Epithelial cell of prostate (primary cell): ENCODE measurements at regions not wholly inside any gene's neighbourhood (a gene's known extent, or its start where the extent isn't known, plus 50 kb on each side); places are given as distances from the start of the nearest gene placed in this dataset.
A peak's percentile ranks its signal among the peaks of the same experiment; 100 is the strongest.

ENCODE experiments used
- DNase-seq: peaks from one replicate; pipeline ENCODE4 v3.0.0-alpha.2; 2011; ENCODE audit warnings: low read depth, low spot score
- H3K27ac ChIP-seq: fragments of 450-650 bp; 2 replicates; pipeline ENCODE4 v1.5.1; 2017; ENCODE audit warnings: mild to moderate bottlenecking

DNA sequence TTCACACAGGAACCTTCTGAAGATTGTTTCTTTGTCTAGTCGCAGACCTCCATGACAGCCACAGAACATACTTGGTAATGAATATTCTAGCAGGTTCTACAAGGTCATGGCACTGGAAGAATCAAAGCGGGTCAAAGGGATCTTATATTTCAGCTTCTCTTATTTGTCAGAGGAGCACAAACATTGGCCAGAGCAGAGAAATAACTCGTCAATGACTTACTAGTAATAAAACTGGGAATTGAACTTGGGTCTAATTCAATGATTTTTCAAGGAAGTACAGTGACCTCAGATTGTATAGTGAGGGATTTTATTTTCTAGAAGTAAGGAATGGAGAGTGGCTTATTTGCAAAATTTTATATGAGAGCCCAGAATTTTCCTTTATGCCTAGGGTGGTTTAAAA lies 290.8 kb upstream of the PLXNA2 start:
- DNase-seq: no peak
- H3K27ac ChIP-seq: no peak overlapping the region

DNA sequence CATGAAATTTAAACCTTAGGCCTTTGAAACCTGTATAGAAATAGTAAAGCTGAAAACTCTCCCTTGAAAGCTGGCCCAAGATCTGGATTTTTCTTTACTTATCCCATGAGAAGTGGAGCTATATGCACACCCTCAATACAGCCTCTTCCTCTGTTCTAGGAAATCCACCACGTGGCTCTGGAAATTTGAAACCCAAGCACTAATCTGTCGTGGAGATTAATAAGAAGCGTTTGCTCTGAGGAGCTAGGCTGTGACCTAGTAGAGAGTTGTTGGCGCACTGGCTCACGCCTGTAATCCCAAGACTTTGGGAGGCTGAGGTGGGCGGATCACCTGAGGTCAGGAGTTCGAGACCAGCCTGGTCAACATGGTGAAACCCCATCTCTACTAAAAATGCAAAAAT lies 291.3 kb upstream of the PLXNA2 start:
- no peak overlapping the region for H3K27ac ChIP-seq
- DNase-seq: no peak

- H3K27ac ChIP-seq: no peak overlapping the region
- no peak for DNase-seq
Measured at GRCh38 chr1:208536212-208536611, 292.0 kb upstream of the PLXNA2 start.

GRCh38 chr1:208537198-208537597 lies 293.0 kb upstream of the PLXNA2 start:
- H3K27ac ChIP-seq: no peak overlapping the region
- no peak for DNase-seq

GRCh38 chr1:208538078-208538477 lies 293.9 kb upstream of the PLXNA2 start:
- H3K27ac ChIP-seq: no peak overlapping the region
- DNase-seq: no peak

DNA sequence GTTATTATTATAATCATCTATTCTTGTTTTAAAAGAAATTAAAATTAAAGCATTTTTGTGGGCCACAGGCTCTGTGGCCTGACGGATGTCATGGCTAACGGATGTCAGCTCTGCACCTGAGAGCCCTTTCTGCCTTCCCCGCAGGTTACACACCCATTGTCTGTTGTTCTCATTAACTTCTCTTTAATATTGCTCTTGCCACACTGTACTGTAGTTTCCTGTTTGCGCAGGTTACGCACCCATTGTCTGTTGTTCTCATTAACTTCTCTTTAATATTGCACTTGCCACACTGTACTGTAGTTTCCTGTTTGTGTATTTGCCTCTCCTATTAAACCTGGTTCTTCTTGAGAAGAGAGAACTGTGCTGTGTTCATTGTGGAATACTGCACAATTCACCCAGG lies 294.4 kb upstream of the PLXNA2 start:
- no peak overlapping the region for H3K27ac ChIP-seq
- no peak for DNase-seq

DNA sequence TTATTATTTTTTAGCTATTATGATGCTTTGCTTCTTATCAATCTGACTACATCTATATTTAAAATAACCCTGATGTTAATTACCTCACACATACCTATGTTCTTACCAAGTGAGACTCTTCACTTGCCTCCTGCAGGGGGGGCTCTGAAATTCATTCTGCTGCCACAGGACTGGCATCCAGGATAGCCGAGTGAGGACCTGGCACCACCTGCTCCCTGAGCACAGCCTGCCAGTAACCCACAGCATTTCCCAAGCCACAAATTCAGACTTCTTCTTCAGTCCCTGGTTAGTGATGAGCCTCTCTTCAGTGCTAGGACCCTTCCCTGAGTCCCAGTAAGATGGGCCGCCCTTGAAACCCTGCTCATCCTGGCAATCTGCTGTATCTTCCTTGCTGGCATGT lies 296.5 kb upstream of the PLXNA2 start:
- H3K27ac ChIP-seq: peak overlapping the region; percentile 54
- no peak for DNase-seq

- DNase-seq: no peak
- peak overlapping the region; percentile 54 for H3K27ac ChIP-seq
Measured at GRCh38 chr1:208541225-208541855, 297.2 kb upstream of the PLXNA2 start.

DNA sequence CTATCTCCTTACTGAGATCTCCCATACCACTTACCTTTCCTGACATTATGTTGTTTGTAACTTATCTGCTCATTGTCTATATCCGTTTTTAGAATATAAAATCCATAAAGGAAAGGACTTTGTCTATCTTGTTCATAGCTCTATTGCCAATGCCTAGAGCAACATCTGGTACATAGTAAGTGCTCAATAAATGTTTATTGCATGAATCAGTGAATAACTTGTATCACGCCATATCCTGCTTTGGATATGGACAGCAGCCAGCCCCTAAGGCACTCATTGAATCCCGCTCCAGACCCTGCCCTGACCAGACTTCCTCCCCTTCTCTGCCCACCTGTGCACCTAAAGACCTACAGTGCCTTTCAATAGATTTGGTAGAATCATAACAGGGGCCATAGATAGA lies 298.1 kb upstream of the PLXNA2 start:
- H3K27ac ChIP-seq: peak overlapping the region; percentile 54
- DNase-seq: no peak

- no peak overlapping the region for H3K27ac ChIP-seq
- no peak for DNase-seq
Measured at GRCh38 chr1:208544053-208544452, 299.9 kb upstream of the PLXNA2 start.

- no peak for DNase-seq
- no peak overlapping the region for H3K27ac ChIP-seq
Measured at GRCh38 chr1:208544794-208545193, 300.6 kb upstream of the PLXNA2 start.

- no peak for DNase-seq
- H3K27ac ChIP-seq: no peak overlapping the region
Measured at GRCh38 chr1:208551024-208551423, 306.8 kb upstream of the PLXNA2 start.

- DNase-seq: no peak
- no peak overlapping the region for H3K27ac ChIP-seq
Measured at GRCh38 chr1:208551633-208552320, 307.6 kb upstream of the PLXNA2 start.

DNA sequence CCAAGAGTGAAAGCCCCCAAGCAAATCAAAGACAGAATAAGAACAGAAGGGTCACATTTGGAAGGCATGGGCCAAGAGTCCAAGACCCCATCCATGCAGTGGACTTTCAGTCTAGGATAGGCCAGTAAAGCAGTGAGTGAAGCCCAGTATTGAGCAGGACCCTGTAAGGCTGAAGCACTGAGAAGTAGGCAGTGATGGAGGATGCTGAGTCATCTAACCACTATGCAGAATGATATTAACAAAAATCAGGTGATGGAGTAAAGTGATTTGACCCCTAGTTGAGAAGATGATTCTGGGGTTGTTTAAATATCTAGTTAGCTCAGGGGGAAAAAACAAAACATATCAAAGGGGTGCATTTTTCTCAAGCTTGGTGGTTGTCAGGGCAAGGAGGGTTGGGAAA lies 308.7 kb upstream of the PLXNA2 start:
- no peak overlapping the region for H3K27ac ChIP-seq
- DNase-seq: no peak

GRCh38 chr1:208556461-208556860 lies 312.3 kb upstream of the PLXNA2 start:
- no peak for DNase-seq
- no peak overlapping the region for H3K27ac ChIP-seq

- DNase-seq: no peak
Measured at GRCh38 chr1:208557046-208557722, 313.0 kb upstream of the PLXNA2 start.

DNA sequence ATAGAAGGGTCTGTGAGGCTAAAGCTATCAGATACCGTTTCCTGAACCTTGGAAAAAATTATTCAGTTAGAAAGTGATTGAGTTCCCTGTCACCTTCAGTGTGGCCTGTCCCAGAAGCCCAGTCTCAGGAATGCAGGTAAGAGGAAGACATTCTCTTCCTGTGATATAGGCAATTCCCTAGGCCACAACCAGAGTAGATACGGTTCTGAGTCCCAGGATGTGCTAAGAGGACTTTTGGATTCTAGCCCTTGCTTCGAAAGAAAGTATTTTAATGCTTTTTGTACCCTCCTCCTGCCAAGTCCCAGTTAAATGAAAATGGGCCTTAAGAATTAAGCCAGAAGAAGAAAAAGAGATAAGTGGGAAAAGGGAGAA lies 313.5 kb upstream of the PLXNA2 start:
- DNase-seq: no peak

More at GRCh38 chr1:208557046-208557722, 313.0 kb upstream of the PLXNA2 start:
- H3K27ac ChIP-seq: no peak overlapping the region

DNA sequence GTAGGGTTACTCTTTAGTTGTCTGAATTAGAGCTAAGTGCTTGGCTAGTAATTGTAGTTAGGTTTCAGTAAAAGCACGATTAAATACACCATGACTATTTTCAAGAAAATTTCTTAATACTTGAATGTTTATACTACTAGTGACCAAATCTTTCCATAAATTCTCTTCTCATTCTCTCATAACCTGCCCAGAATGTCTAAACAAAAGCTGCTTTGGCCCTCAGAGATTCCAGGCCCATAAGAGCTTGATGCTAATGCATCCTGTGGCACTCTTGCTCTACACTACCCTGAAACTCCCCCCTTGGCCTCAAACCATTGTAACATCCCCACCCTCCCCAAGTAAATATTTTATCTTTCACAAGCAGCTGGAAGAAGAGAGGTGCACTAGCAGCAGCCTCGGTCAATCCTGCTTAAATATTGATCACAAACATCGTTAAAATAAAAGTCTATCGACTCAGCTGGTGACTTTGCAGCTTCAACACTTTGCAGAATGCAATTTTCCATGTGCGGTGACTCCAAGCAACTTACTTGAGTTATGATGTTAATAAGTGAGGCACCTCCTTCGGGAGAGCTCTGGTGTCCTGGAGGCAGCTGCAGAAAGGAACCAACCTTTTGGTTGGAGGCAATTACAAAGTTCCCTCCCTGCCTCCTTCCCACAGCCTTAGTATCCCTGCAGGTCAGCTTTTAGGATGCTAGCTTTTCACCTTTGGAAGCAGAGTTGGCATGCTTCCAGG lies 315.6 kb upstream of the PLXNA2 start:
- no peak overlapping the region for H3K27ac ChIP-seq
- DNase-seq: no peak

More for the DNA sequence above, 313.5 kb upstream of the PLXNA2 start:
- H3K27ac ChIP-seq: no peak overlapping the region

DNA sequence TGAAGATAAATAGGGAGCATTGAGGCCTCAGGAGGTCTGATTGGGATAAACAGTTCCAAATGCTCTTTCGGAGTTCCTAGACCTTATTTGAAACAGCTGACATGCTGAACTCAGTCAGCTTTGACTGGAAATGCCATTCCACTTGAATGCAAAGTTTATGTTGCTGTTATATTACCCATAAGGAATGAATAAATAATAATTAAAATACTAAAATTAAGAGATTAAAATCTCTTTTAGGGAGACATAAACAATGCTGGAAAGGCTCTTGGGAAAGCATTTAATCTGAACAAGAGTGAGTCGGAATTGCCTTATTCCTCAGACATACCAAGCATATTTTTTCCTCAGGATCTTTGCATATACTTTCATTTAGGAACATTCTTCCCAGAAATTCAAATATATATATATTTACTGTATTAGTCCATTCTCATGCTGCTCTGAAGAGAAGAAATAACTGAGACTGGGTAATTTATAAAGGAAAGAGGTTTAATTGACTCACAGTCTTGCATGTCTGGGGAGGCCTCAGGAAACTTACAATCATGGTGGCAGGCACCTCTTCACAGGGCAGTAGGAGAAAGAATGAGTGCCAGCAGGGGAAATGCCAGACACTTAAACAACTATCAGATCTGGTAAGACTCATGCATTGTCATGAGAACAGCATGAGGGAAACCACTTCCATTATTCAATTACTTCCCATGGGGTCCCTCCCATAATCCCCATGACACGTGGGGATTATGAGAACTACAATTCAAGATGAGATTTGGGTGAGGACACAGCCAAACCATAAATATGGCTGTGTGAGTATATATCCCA lies 318.2 kb upstream of the PLXNA2 start:
- no peak for DNase-seq
- H3K27ac ChIP-seq: no peak overlapping the region

DNA sequence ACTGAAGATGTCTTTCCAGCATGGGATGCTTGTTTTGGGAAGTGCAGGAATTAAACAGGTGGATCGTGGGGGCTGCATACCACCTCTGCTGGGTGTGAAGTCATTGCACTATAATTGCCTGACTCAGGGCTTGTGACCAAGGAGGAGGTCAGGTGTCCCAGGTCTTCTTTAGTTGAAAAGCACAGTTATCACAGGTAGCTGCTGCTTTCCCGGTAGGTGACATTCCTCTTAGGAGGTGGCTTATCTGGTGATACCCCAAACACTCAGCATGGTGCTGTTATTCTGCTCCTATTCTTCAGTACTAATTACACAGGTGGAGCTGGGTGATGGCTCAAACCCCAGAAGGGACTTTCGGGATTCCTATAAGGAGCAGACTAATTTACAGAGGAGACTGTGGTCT lies 320.3 kb upstream of the PLXNA2 start:
- no peak for DNase-seq

More for the DNA sequence above, 320.3 kb upstream of the PLXNA2 start:
- no peak overlapping the region for H3K27ac ChIP-seq
